Panc1 (cell line): ENCODE measurements at regions not wholly inside any gene's neighbourhood (a gene's known extent, or its start where the extent isn't known, plus 50 kb on each side); places are given as distances from the start of the nearest gene placed in this dataset.

Source experiments
- ATAC-seq: fragments of 200-7000 bp; cut with Tn5 transposase; 2 replicates; pipeline ENCODE4 v1.9.1; 2020; ENCODE audit warnings: mild to moderate bottlenecking, moderate library complexity
- BruUV-seq: library from RNA; stranded (reverse); fragments of 400-500 nt; replicated peaks from 2 replicates; lab custom pipeline; 2021; lab: Mats Ljungman, UMichigan
- CTCF ChIA-PET: fragments of 300-600 bp; sonication (Branson Sonifier 250); formaldehyde crosslinking; loops from one replicate; lab custom pipeline; 2022; ENCODE audit warnings: antibody characterized with exemption; lab: Charles Lee
- POLR2A ChIA-PET: fragments of 300-600 bp; sonication (Branson Sonifier 250); formaldehyde crosslinking; loops from one replicate; lab custom pipeline; 2022; ENCODE audit warnings: antibody characterized with exemption; lab: Charles Lee
- DNase-seq: peaks from one replicate; pipeline ENCODE4 v3.0.0-alpha.2; 2010; ENCODE audit warnings: low read depth, low spot score
- H3K27ac ChIP-seq: 2 replicates; pipeline ENCODE4 v1.5.1; 2011; ENCODE audit warnings: mild to moderate bottlenecking, low read length, inconsistent platforms
- H3K27me3 ChIP-seq: fragments of 200-500 bp; sonication (Bioruptor generic); 2 replicates; pipeline ENCODE4 v1.6.0; 2014; ENCODE audit warnings: low read length, inconsistent platforms; ENCODE audit not compliant: control insufficient read depth, insufficient read depth
- H3K36me3 ChIP-seq: fragments of 200-500 bp; sonication (Bioruptor generic); 2 replicates; pipeline ENCODE4 v1.5.1; 2014; ENCODE audit warnings: inconsistent platforms, mild to moderate bottlenecking, low read length, moderate library complexity; ENCODE audit not compliant: control insufficient read depth, insufficient read depth
- H3K4me1 ChIP-seq: 2 replicates; pipeline ENCODE4 v1.5.1; 2011; ENCODE audit warnings: inconsistent platforms, mild to moderate bottlenecking, low read length, moderate library complexity; ENCODE audit not compliant: control insufficient read depth, insufficient read depth
- H3K4me3 ChIP-seq, 2 experiments: 2 replicates each; pipeline ENCODE4 v1.5.1; 2011 to 2012; ENCODE audit warnings: low read depth in 2 of 2, low read length in 2 of 2, mild to moderate bottlenecking in 2 of 2, inconsistent platforms in 1 of 2, moderate library complexity in 1 of 2
- H3K9me3 ChIP-seq: fragments of 200-500 bp; sonication (Bioruptor generic); 2 replicates; pipeline ENCODE4 v1.5.1; 2014; ENCODE audit warnings: low read depth, mild to moderate bottlenecking, inconsistent platforms, low read length, moderate library complexity; ENCODE audit not compliant: control insufficient read depth, insufficient read depth
- POLR2AphosphoS5 ChIP-seq: IDR thresholded peaks from 2 replicates; pipeline ENCODE4 v1.6.1; 2012; ENCODE audit warnings: mild to moderate bottlenecking, low read depth, low read length, moderate library complexity
- REST ChIP-seq, 2 experiments: IDR thresholded peaks; 2 replicates each; pipeline ENCODE4 v1.6.1; 2011 to 2012; ENCODE audit warnings: low read depth in 2 of 2, control low read depth in 1 of 2, low read length in 1 of 2, mild to moderate bottlenecking in 1 of 2, moderate library complexity in 1 of 2; ENCODE audit not compliant: insufficient read depth in 1 of 2
- SIN3A ChIP-seq: IDR thresholded peaks from 2 replicates; pipeline ENCODE4 v1.6.1; 2012; ENCODE audit warnings: low read depth, mild to moderate bottlenecking, low read length, moderate library complexity, borderline replicate concordance; ENCODE audit not compliant: insufficient read depth
- TCF7L2 ChIP-seq: IDR thresholded peaks from 2 replicates; pipeline ENCODE4 v1.6.1; 2011; ENCODE audit warnings: mild to moderate bottlenecking, low read depth, low read length, inconsistent platforms
- in situ Hi-C: cut with HindIII; loops from 2 replicates; pipeline ENCODE4 v1.10.0; 2016; ENCODE audit warnings: low sequenced_read_pairs, low pct_unique_long_range_greater_than_20kb
- intact Hi-C: fragments of 100-400 bp; cut with micrococcal nuclease; formaldehyde crosslinking; loops from one replicate; pipeline ENCODE4 v1.10.0; 2022; ENCODE audit not compliant: unreplicated experiment
- TF ChIP-seq, protein P1 (sequence below): fragments of 450-650 bp; IDR thresholded peaks from 2 replicates; pipeline ENCODE4 v1.5.1; 2017; ENCODE audit warnings: mild to moderate bottlenecking

GRCh38 chr16:86809458-86809955 is 231.2 kb downstream of the FOXL1 start:
- H3K4me3 ChIP-seq = peak overlapping the region in 1 of 2 experiments; percentile 11; a peak in 1 of 4 replicates
- TF ChIP-seq SIN3A = no peak
- no peak for TF ChIP-seq POLR2AphosphoS5
- TF ChIP-seq, protein P1, sequence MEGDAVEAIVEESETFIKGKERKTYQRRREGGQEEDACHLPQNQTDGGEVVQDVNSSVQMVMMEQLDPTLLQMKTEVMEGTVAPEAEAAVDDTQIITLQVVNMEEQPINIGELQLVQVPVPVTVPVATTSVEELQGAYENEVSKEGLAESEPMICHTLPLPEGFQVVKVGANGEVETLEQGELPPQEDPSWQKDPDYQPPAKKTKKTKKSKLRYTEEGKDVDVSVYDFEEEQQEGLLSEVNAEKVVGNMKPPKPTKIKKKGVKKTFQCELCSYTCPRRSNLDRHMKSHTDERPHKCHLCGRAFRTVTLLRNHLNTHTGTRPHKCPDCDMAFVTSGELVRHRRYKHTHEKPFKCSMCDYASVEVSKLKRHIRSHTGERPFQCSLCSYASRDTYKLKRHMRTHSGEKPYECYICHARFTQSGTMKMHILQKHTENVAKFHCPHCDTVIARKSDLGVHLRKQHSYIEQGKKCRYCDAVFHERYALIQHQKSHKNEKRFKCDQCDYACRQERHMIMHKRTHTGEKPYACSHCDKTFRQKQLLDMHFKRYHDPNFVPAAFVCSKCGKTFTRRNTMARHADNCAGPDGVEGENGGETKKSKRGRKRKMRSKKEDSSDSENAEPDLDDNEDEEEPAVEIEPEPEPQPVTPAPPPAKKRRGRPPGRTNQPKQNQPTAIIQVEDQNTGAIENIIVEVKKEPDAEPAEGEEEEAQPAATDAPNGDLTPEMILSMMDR = no peak
- TF ChIP-seq TCF7L2 = no peak
- no peak for TF ChIP-seq REST (IDR thresholded peaks at IDR 0.05; ENCODE audit: insufficient read depth in 1 of 2, low read depth in 2 of 2, low read length in 1 of 2)
- CTCF ChIA-PET = interaction anchor here (0.6 to 0.7 kb wide), 2 partner anchors 15 to 596 kb away, joined by 4 read pairs; no protein-coding TSS in a partner anchor
- in situ Hi-C loops (no loop called here), intact Hi-C loops (no loop called here)
- H3K4me1 ChIP-seq = peaks cover 3% of the 10 kb centered on the region; the same call in 1 of the 2 replicates
- no peaks in the 10 kb centered on the region for H3K9me3 ChIP-seq
- no peaks in the 10 kb centered on the region for H3K27me3 ChIP-seq
- no peak overlapping the region for H3K27ac ChIP-seq
- H3K36me3 ChIP-seq = no peaks in the 10 kb centered on the region
- BruUV-seq = no TSS peak
- DNase-seq (peak; percentile 59), ATAC-seq (peak; percentile 89)
- POLR2A ChIA-PET = no interaction called here

GRCh38 chr16:86810062-86810461 is 231.7 kb downstream of the FOXL1 start:
- Histone ChIP-seq H3K27me3 (no peaks in the 10 kb centered on the region), H3K9me3 (no peaks in the 10 kb centered on the region), H3K4me3 (no peak overlapping the region), H3K27ac (no peak overlapping the region), H3K36me3 (no peaks in the 10 kb centered on the region), H3K4me1 (peaks cover 3% of the 10 kb centered on the region; the same call in 1 of the 2 replicates)
- no peak for ATAC-seq
- DNase-seq = no peak
- no TSS peak for BruUV-seq
- TF ChIP-seq TCF7L2 = no peak
- TF ChIP-seq POLR2AphosphoS5 = no peak
- TF ChIP-seq REST (IDR thresholded peaks at IDR 0.05; ENCODE audit: insufficient read depth in 1 of 2, low read depth in 2 of 2, low read length in 1 of 2) = no peak
- TF ChIP-seq, protein P1 = no peak
- TF ChIP-seq SIN3A = no peak
- intact Hi-C loops = no loop called here
- in situ Hi-C loops = no loop called here
- CTCF ChIA-PET = interaction anchor here (0.5 to 0.6 kb wide), 2 partner anchors 147 to 596 kb away, joined by 4 read pairs; no protein-coding TSS in a partner anchor
- POLR2A ChIA-PET = interaction anchor here (0.5 to 0.6 kb wide), 2 partner anchors 16 to 508 kb away, joined by 3 to 6 read pairs; no protein-coding TSS in a partner anchor
